WTC11 (cell line): ENCODE measurements at regions not wholly inside any gene's neighbourhood (a gene's known extent, or its start where the extent isn't known, plus 50 kb on each side); places are given as distances from the start of the nearest gene placed in this dataset.
A peak's percentile ranks its signal among the peaks of the same experiment; 100 is the strongest.

Source experiments
- ATAC-seq: fragments of 200-7000 bp; cut with Tn5 transposase; 2 replicates; pipeline ENCODE4 v1.10.0; 2021; ENCODE audit warnings: mild to moderate bottlenecking, moderate library complexity
- CTCF ChIA-PET: fragments of 300-600 bp; sonication (Branson Sonifier 250); formaldehyde crosslinking; loops from one replicate; lab custom pipeline; 2021; ENCODE audit warnings: antibody characterized with exemption; lab: Charles Lee
- POLR2A ChIA-PET: fragments of 350-600 bp; sonication (Branson Sonifier 250); formaldehyde crosslinking; loops from one replicate; lab custom pipeline; 2021; ENCODE audit warnings: antibody characterized with exemption; lab: Charles Lee
- DNase-seq: peaks from one replicate; pipeline ENCODE4 v3.0.0; 2021; ENCODE audit warnings: low spot score
- H3K27ac Mint-ChIP-seq: 2 replicates; pipeline ENCODE4 v1.8.0; 2021; ENCODE audit warnings: mixed read lengths
- H3K27me3 Mint-ChIP-seq: 2 replicates; pipeline ENCODE4 v1.8.0; 2021; ENCODE audit warnings: low read depth, mild to moderate bottlenecking, moderate library complexity, mixed read lengths
- H3K36me3 Mint-ChIP-seq: 2 replicates; pipeline ENCODE4 v1.8.0; 2021; ENCODE audit warnings: mixed read lengths
- H3K4me1 Mint-ChIP-seq: 2 replicates; pipeline ENCODE4 v1.8.0; 2022; ENCODE audit warnings: mixed read lengths
- H3K4me3 Mint-ChIP-seq: 2 replicates; pipeline ENCODE4 v1.8.0; 2021; ENCODE audit warnings: mild to moderate bottlenecking, moderate library complexity, mixed read lengths
- H3K9me3 Mint-ChIP-seq: 2 replicates; pipeline ENCODE4 v1.8.0; 2021; ENCODE audit warnings: mixed read lengths
- ATF1 ChIP-seq: sonication (generic); formaldehyde crosslinking; IDR thresholded peaks from 2 replicates; pipeline ENCODE4 v1.8.1; 2023; ENCODE audit warnings: mild to moderate bottlenecking, moderate library complexity, missing genetic modification reagents
- CREB1 ChIP-seq: sonication (generic); formaldehyde crosslinking; IDR thresholded peaks from 2 replicates; pipeline ENCODE4 v1.8.0; 2023; ENCODE audit warnings: mild to moderate bottlenecking, missing genetic modification reagents
- E2F4 ChIP-seq: sonication (generic); formaldehyde crosslinking; IDR thresholded peaks from 2 replicates; pipeline ENCODE4 v1.8.1; 2022; ENCODE audit warnings: low read depth, mild to moderate bottlenecking, moderate library complexity, missing genetic modification reagents, borderline replicate concordance
- GRHL2 ChIP-seq: fragments of 250-450 bp; sonication (Bioruptor Pico); IDR thresholded peaks from 2 replicates; pipeline ENCODE4 v1.8.0; 2022; ENCODE audit warnings: mild to moderate bottlenecking, moderate library complexity; ENCODE audit not compliant: insufficient replicate concordance, severe bottlenecking
- IRF1 ChIP-seq: sonication (generic); formaldehyde crosslinking; IDR thresholded peaks from 2 replicates; pipeline ENCODE4 v1.8.0; 2023; ENCODE audit warnings: missing genetic modification reagents
- IRF2 ChIP-seq: sonication (generic); formaldehyde crosslinking; IDR thresholded peaks from 2 replicates; pipeline ENCODE4 v1.8.0; 2022; ENCODE audit warnings: low read depth, missing genetic modification reagents, borderline replicate concordance
- KAT7 ChIP-seq: sonication (generic); formaldehyde crosslinking; IDR thresholded peaks from 2 replicates; pipeline ENCODE4 v1.8.1; 2023; ENCODE audit warnings: missing genetic modification reagents, mild to moderate bottlenecking, borderline replicate concordance
- MXD4 ChIP-seq: fragments of 250-450 bp; sonication (Bioruptor Pico); IDR thresholded peaks from 2 replicates; pipeline ENCODE4 v1.8.0; 2021; ENCODE audit warnings: mild to moderate bottlenecking, moderate library complexity, borderline replicate concordance
- STAT6 ChIP-seq: sonication (generic); formaldehyde crosslinking; conservative IDR thresholded peaks from 2 replicates; pipeline ENCODE4 v1.8.1; 2023; ENCODE audit warnings: mild to moderate bottlenecking, low read depth, missing genetic modification reagents, moderate library complexity
- TEAD4 ChIP-seq: sonication (generic); formaldehyde crosslinking; IDR thresholded peaks from 2 replicates; pipeline ENCODE4 v1.8.0; 2022; ENCODE audit warnings: mild to moderate bottlenecking, missing genetic modification reagents
- ZBTB21 ChIP-seq: sonication (generic); formaldehyde crosslinking; IDR thresholded peaks from 2 replicates; pipeline ENCODE4 v1.8.1; 2023; ENCODE audit warnings: mild to moderate bottlenecking, missing genetic modification reagents, borderline replicate concordance
- ZMAT4 ChIP-seq: fragments of 250-450 bp; sonication (Bioruptor Pico); IDR thresholded peaks from 2 replicates; pipeline ENCODE4 v1.9.0; 2021; ENCODE audit warnings: mild to moderate bottlenecking
- ZNF121 ChIP-seq: sonication (generic); formaldehyde crosslinking; IDR thresholded peaks from 2 replicates; pipeline ENCODE4 v1.8.0; 2023; ENCODE audit warnings: missing genetic modification reagents
- ZNF138 ChIP-seq: sonication (generic); formaldehyde crosslinking; conservative IDR thresholded peaks from 2 replicates; pipeline ENCODE4 v1.8.1; 2022; ENCODE audit warnings: mild to moderate bottlenecking, moderate library complexity, missing genetic modification reagents
- TF ChIP-seq, protein P1 (sequence below): sonication (generic); formaldehyde crosslinking; IDR thresholded peaks from 2 replicates; pipeline ENCODE4 v1.8.1; 2023; ENCODE audit warnings: mild to moderate bottlenecking, missing genetic modification reagents
- TF ChIP-seq, protein P2 (sequence below): fragments of 250-450 bp; sonication (Bioruptor Pico); IDR thresholded peaks from 2 replicates; pipeline ENCODE4 v1.9.0; 2021; ENCODE audit warnings: mild to moderate bottlenecking, borderline replicate concordance

GRCh38 chr22:49371325-49372110 lies 456.2 kb downstream of the BRD1 start:
- Mint-ChIP-seq H3K4me3 (no peak overlapping the region), H3K9me3 (no peaks in the 10 kb centered on the region), H3K36me3 (no peaks in the 10 kb centered on the region), H3K27ac (no peak overlapping the region), H3K27me3 (no peaks in the 10 kb centered on the region; the same call in 1 of the 2 replicates), H3K4me1 (peaks cover 7% of the 10 kb centered on the region)
- POLR2A ChIA-PET = no interaction called here
- DNase-seq = peak; percentile 2
- ATAC-seq = no peak
- TF ChIP-seq E2F4 (CRISPR knock-in tag) (no peak), ZMAT4 (CRISPR knock-in tag) (no peak), KAT7 (CRISPR knock-in tag) (no peak), GRHL2 (no peak), STAT6 (CRISPR knock-in tag) (no peak), CREB1 (CRISPR knock-in tag) (no peak)
- CTCF ChIA-PET = interaction anchor here (1.0 to 1.2 kb wide), 3 partner anchors 177 to 325 kb away, joined by 3 to 6 read pairs (median 3); no protein-coding TSS in a partner anchor

- CTCF ChIA-PET = interaction anchor here (1.1 kb wide), 1 partner anchor 177 kb away, joined by 3 read pairs; no protein-coding TSS in a partner anchor
- no peaks in the 10 kb centered on the region for H3K36me3 Mint-ChIP-seq
- peak; percentile 5 for DNase-seq
- no peaks in the 10 kb centered on the region; the same call in 1 of the 2 replicates for H3K27me3 Mint-ChIP-seq
- H3K4me3 Mint-ChIP-seq = no peak overlapping the region
- H3K4me1 Mint-ChIP-seq = peaks cover 7% of the 10 kb centered on the region
- ATAC-seq = no peak
- no peaks in the 10 kb centered on the region for H3K9me3 Mint-ChIP-seq
- POLR2A ChIA-PET = no interaction called here
- no peak overlapping the region for H3K27ac Mint-ChIP-seq
- TF ChIP-seq ZNF121 (no peak), ATF1 (CRISPR knock-in tag) (no peak), IRF1 (CRISPR knock-in tag) (no peak), TEAD4 (CRISPR knock-in tag) (no peak), STAT6 (CRISPR knock-in tag) (no peak), IRF2 (no peak), ZBTB21 (CRISPR knock-in tag) (no peak), ZNF138 (CRISPR knock-in tag) (no peak), MXD4 (no peak)
- TF ChIP-seq, protein P1, sequence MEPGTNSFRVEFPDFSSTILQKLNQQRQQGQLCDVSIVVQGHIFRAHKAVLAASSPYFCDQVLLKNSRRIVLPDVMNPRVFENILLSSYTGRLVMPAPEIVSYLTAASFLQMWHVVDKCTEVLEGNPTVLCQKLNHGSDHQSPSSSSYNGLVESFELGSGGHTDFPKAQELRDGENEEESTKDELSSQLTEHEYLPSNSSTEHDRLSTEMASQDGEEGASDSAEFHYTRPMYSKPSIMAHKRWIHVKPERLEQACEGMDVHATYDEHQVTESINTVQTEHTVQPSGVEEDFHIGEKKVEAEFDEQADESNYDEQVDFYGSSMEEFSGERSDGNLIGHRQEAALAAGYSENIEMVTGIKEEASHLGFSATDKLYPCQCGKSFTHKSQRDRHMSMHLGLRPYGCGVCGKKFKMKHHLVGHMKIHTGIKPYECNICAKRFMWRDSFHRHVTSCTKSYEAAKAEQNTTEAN (CRISPR knock-in tag) = no peak
- TF ChIP-seq, protein P2, sequence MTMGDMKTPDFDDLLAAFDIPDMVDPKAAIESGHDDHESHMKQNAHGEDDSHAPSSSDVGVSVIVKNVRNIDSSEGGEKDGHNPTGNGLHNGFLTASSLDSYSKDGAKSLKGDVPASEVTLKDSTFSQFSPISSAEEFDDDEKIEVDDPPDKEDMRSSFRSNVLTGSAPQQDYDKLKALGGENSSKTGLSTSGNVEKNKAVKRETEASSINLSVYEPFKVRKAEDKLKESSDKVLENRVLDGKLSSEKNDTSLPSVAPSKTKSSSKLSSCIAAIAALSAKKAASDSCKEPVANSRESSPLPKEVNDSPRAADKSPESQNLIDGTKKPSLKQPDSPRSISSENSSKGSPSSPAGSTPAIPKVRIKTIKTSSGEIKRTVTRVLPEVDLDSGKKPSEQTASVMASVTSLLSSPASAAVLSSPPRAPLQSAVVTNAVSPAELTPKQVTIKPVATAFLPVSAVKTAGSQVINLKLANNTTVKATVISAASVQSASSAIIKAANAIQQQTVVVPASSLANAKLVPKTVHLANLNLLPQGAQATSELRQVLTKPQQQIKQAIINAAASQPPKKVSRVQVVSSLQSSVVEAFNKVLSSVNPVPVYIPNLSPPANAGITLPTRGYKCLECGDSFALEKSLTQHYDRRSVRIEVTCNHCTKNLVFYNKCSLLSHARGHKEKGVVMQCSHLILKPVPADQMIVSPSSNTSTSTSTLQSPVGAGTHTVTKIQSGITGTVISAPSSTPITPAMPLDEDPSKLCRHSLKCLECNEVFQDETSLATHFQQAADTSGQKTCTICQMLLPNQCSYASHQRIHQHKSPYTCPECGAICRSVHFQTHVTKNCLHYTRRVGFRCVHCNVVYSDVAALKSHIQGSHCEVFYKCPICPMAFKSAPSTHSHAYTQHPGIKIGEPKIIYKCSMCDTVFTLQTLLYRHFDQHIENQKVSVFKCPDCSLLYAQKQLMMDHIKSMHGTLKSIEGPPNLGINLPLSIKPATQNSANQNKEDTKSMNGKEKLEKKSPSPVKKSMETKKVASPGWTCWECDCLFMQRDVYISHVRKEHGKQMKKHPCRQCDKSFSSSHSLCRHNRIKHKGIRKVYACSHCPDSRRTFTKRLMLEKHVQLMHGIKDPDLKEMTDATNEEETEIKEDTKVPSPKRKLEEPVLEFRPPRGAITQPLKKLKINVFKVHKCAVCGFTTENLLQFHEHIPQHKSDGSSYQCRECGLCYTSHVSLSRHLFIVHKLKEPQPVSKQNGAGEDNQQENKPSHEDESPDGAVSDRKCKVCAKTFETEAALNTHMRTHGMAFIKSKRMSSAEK (CRISPR knock-in tag) = no peak
Observed at GRCh38 chr22:49370627-49371301, 456.9 kb downstream of the BRD1 start.
